MM.1S (cell line): ENCODE measurements at regions not wholly inside any gene's neighbourhood (a gene's known extent, or its start where the extent isn't known, plus 50 kb on each side); places are given as distances from the start of the nearest gene placed in this dataset.

Source experiments
- DNase-seq: peaks from one replicate; pipeline ENCODE4 v3.0.0-alpha.2; 2015
- H2AFZ ChIP-seq: fragments of 300-600 bp; sonication (generic); 2 replicates; pipeline ENCODE4 v1.6.0; 2016; ENCODE audit warnings: antibody characterized with exemption, low read length
- H3F3A ChIP-seq: fragments of 300-600 bp; sonication (generic); 2 replicates; pipeline ENCODE4 v1.6.1; 2016; ENCODE audit warnings: mild to moderate bottlenecking, antibody characterized with exemption, low read length, moderate library complexity, mixed read lengths; ENCODE audit not compliant: insufficient read depth
- H3K27ac ChIP-seq: fragments of 300-600 bp; sonication (generic); 2 replicates; pipeline ENCODE4 v1.5.1; 2016; ENCODE audit warnings: mild to moderate bottlenecking, low read length
- H3K27me3 ChIP-seq: fragments of 300-600 bp; sonication (generic); replicated peaks from 2 replicates; pipeline ENCODE4 v1.6.0; 2016; ENCODE audit warnings: low read length; ENCODE audit not compliant: insufficient read depth
- H3K36me3 ChIP-seq: fragments of 300-600 bp; sonication (generic); replicated peaks from 2 replicates; pipeline ENCODE4 v1.6.1; 2016; ENCODE audit warnings: mild to moderate bottlenecking, low read length, mixed read lengths; ENCODE audit not compliant: insufficient read depth
- H3K4me1 ChIP-seq: fragments of 300-600 bp; sonication (generic); 2 replicates; pipeline ENCODE4 v1.6.1; 2016; ENCODE audit warnings: low read length, mixed read lengths
- H3K4me2 ChIP-seq: fragments of 300-600 bp; sonication (generic); 2 replicates; pipeline ENCODE4 v1.6.0; 2016; ENCODE audit warnings: low read depth, low read length
- H3K4me3 ChIP-seq: fragments of 300-600 bp; sonication (generic); 2 replicates; pipeline ENCODE4 v1.5.1; 2016; ENCODE audit warnings: low read length, mixed read lengths
- H3K79me2 ChIP-seq: fragments of 300-600 bp; sonication (generic); 2 replicates; pipeline ENCODE4 v1.6.1; 2016; ENCODE audit warnings: mixed run types, low read length, mixed read lengths
- H3K9ac ChIP-seq: fragments of 300-600 bp; sonication (generic); 2 replicates; pipeline ENCODE4 v1.6.1; 2016; ENCODE audit warnings: low read length, mixed read lengths
- H3K9me2 ChIP-seq: fragments of 300-600 bp; sonication (generic); replicated peaks from 2 replicates; pipeline ENCODE4 v1.6.1; 2016; ENCODE audit warnings: mild to moderate bottlenecking, low read length, mixed read lengths; ENCODE audit not compliant: insufficient read depth
- H3K9me3 ChIP-seq: fragments of 300-600 bp; sonication (generic); replicated peaks from 2 replicates; pipeline ENCODE4 v1.6.1; 2016; ENCODE audit warnings: mild to moderate bottlenecking, low read length, mixed read lengths; ENCODE audit not compliant: insufficient read depth
- H4K20me1 ChIP-seq: fragments of 300-600 bp; sonication (generic); 2 replicates; pipeline ENCODE4 v1.6.1; 2016; ENCODE audit warnings: mild to moderate bottlenecking, low read length, moderate library complexity, mixed read lengths; ENCODE audit not compliant: insufficient read depth
- CTCF ChIP-seq: fragments of 300-600 bp; sonication (generic); IDR thresholded peaks from 2 replicates; pipeline ENCODE4 v1.5.1; 2016; ENCODE audit warnings: antibody characterized with exemption, low read length, mixed read lengths
- EZH2 ChIP-seq: fragments of 300-600 bp; sonication (generic); optimal IDR thresholded peaks from 2 replicates; pipeline ENCODE3; 2017; ENCODE audit warnings: low read depth, mild to moderate bottlenecking, antibody characterized with exemption, low read length, mixed read lengths
- EZH2phosphoT487 ChIP-seq: fragments of 300-600 bp; sonication (generic); IDR thresholded peaks from 2 replicates; pipeline ENCODE4 v1.6.1; 2018; ENCODE audit warnings: antibody characterized with exemption, low read length

- no peaks in the 10 kb centered on the region for H3K9me3 ChIP-seq
- no peaks in the 10 kb centered on the region for H3K9me2 ChIP-seq
- H4K20me1 ChIP-seq: no peaks in the 10 kb centered on the region
- peak overlapping the region; percentile 30 for H2AFZ ChIP-seq
- H3K27ac ChIP-seq: peak overlapping the region; percentile 65; the same call in 1 of the 2 replicates
- peaks cover 11% of the 10 kb centered on the region; the same call in 1 of the 2 replicates for H3F3A ChIP-seq
- no peak overlapping the region for H3K4me3 ChIP-seq
- H3K4me1 ChIP-seq: peaks cover 21% of the 10 kb centered on the region
- no peaks in the 10 kb centered on the region for H3K27me3 ChIP-seq
- H3K4me2 ChIP-seq: peak overlapping the region; percentile 31; the same call in 1 of the 2 replicates
- H3K79me2 ChIP-seq: no peaks in the 10 kb centered on the region
- peak; percentile 65 for DNase-seq
- no peak for TF ChIP-seq EZH2phosphoT487
- TF ChIP-seq CTCF: no peak
- TF ChIP-seq EZH2: no peak
- H3K36me3 ChIP-seq: no peaks in the 10 kb centered on the region
- H3K9ac ChIP-seq: no peak overlapping the region
Measured at GRCh38 chr3:144754076-144754783, 782.6 kb downstream of the DIPK2A start.

- peaks cover 11% of the 10 kb centered on the region; the same call in 1 of the 2 replicates for H3F3A ChIP-seq
- H4K20me1 ChIP-seq: no peaks in the 10 kb centered on the region
- H2AFZ ChIP-seq: no peak overlapping the region
- H3K9me3 ChIP-seq: no peaks in the 10 kb centered on the region
- H3K27me3 ChIP-seq: no peaks in the 10 kb centered on the region
- DNase-seq: no peak
- peaks cover 27% of the 10 kb centered on the region for H3K4me1 ChIP-seq
- H3K9ac ChIP-seq: no peak overlapping the region
- H3K36me3 ChIP-seq: no peaks in the 10 kb centered on the region
- no peaks in the 10 kb centered on the region for H3K9me2 ChIP-seq
- no peak overlapping the region for H3K4me3 ChIP-seq
- TF ChIP-seq CTCF (no peak), EZH2phosphoT487 (no peak), EZH2 (no peak)
- no peak overlapping the region for H3K4me2 ChIP-seq
- H3K27ac ChIP-seq: no peak overlapping the region
- H3K79me2 ChIP-seq: no peaks in the 10 kb centered on the region
Measured at GRCh38 chr3:144756704-144757440, 785.2 kb downstream of the DIPK2A start.

- H3K4me2 ChIP-seq: no peak overlapping the region
- H2AFZ ChIP-seq: no peak overlapping the region
Measured at GRCh38 chr3:144760831-144761230, 789.2 kb downstream of the DIPK2A start.

More at GRCh38 chr3:144760831-144761230, 789.2 kb downstream of the DIPK2A start:
- Histone ChIP-seq H3K27me3 (no peaks in the 10 kb centered on the region), H3K79me2 (no peaks in the 10 kb centered on the region), H3K9me2 (no peaks in the 10 kb centered on the region), H3K36me3 (no peaks in the 10 kb centered on the region), H3K27ac (no peak overlapping the region), H3K4me1 (peaks cover 15% of the 10 kb centered on the region), H4K20me1 (no peaks in the 10 kb centered on the region), H3K9ac (no peak overlapping the region), H3K4me3 (no peak overlapping the region), H3F3A (peaks cover 6% of the 10 kb centered on the region), H3K9me3 (no peaks in the 10 kb centered on the region)
- peak; percentile 56 for DNase-seq
- no peak for TF ChIP-seq CTCF
- TF ChIP-seq EZH2phosphoT487: no peak
- TF ChIP-seq EZH2: no peak
